ENCODE measurements at regions not wholly inside any gene's neighbourhood (a gene's known extent, or its start where the extent isn't known, plus 50 kb on each side); places are given as distances from the start of the nearest gene placed in this dataset.

DNA sequence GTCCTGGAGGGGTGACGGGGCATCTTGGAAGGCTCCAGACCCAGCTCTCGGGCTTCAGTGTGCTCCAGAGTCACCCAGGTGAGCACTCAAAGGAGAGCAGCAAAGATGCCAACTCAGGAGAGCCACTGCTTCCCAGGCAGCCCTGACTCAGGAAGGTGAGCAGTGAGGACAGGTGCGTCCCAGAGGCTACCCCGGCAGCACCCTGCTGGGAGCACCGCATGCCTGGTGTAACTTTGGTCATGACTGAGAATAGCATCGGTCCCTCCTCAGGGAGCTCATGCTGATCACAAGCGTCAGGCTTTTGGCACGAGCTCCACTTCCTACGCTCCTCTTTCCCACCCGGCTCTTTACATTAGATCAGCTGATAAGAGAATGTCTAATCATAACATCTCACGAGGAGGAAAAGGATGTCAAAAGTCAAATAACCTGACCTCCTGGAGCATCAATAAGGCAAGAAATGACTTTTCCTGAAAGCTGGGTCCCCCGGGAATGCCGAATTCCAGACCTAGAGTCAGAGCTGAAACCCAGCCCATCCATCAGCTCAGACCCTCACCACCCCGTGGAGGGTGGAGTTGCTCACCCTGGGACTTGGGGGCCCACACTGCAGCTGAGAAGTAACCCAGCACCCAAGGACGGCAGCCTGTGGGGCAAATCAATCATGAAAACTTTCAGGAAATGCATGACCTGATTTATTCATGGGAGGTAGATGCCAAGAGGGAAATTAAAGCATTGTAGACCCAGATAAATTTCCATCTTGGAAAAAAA, 248.8 kb downstream of the ACKR3 start:
- TF ChIP-seq, protein P1, sequence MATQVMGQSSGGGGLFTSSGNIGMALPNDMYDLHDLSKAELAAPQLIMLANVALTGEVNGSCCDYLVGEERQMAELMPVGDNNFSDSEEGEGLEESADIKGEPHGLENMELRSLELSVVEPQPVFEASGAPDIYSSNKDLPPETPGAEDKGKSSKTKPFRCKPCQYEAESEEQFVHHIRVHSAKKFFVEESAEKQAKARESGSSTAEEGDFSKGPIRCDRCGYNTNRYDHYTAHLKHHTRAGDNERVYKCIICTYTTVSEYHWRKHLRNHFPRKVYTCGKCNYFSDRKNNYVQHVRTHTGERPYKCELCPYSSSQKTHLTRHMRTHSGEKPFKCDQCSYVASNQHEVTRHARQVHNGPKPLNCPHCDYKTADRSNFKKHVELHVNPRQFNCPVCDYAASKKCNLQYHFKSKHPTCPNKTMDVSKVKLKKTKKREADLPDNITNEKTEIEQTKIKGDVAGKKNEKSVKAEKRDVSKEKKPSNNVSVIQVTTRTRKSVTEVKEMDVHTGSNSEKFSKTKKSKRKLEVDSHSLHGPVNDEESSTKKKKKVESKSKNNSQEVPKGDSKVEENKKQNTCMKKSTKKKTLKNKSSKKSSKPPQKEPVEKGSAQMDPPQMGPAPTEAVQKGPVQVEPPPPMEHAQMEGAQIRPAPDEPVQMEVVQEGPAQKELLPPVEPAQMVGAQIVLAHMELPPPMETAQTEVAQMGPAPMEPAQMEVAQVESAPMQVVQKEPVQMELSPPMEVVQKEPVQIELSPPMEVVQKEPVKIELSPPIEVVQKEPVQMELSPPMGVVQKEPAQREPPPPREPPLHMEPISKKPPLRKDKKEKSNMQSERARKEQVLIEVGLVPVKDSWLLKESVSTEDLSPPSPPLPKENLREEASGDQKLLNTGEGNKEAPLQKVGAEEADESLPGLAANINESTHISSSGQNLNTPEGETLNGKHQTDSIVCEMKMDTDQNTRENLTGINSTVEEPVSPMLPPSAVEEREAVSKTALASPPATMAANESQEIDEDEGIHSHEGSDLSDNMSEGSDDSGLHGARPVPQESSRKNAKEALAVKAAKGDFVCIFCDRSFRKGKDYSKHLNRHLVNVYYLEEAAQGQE (IDR thresholded peaks at IDR 0.05; ENCODE audit: low read depth), result no peak
- TF ChIP-seq YY1 (IDR thresholded peaks at IDR 0.05; ENCODE audit: low read depth) (no peak), TEAD4 (IDR thresholded peaks at IDR 0.05) (no peak), NFIC (IDR thresholded peaks at IDR 0.05) (no peak), TAF1 (IDR thresholded peaks at IDR 0.05; ENCODE audit: low read depth) (no peak), EGR1 (IDR thresholded peaks at IDR 0.05) (no peak), CEBPB (IDR thresholded peaks at IDR 0.05) (no peak), MAX (IDR thresholded peaks at IDR 0.05) (no peak), USF1 (IDR thresholded peaks at IDR 0.05) (no peak), TCF12 (IDR thresholded peaks at IDR 0.05; ENCODE audit: low read depth) (no peak), RAD21 (IDR thresholded peaks at IDR 0.05; ENCODE audit: low read depth) (no peak), CREB1 (IDR thresholded peaks at IDR 0.05; ENCODE audit: low read depth) (no peak), EP300 (IDR thresholded peaks at IDR 0.05; ENCODE audit: borderline replicate concordance) (no peak), ZBTB7A (IDR thresholded peaks at IDR 0.05; ENCODE audit: low read depth) (no peak), FOXM1 (IDR thresholded peaks at IDR 0.05; ENCODE audit: borderline replicate concordance, low read depth) (no peak)

GRCh38 chr2:236819275-236820002, 249.8 kb downstream of the ACKR3 start:
- no peak for TF ChIP-seq MAX (IDR thresholded peaks at IDR 0.05)
- TF ChIP-seq EGR1 (IDR thresholded peaks at IDR 0.05), result no peak
- no peak for TF ChIP-seq RAD21 (IDR thresholded peaks at IDR 0.05; ENCODE audit: low read depth)
- no peak for TF ChIP-seq TAF1 (IDR thresholded peaks at IDR 0.05; ENCODE audit: low read depth)
- TF ChIP-seq USF1 (IDR thresholded peaks at IDR 0.05), result no peak
- no peak for TF ChIP-seq CREB1 (IDR thresholded peaks at IDR 0.05; ENCODE audit: low read depth)
- TF ChIP-seq FOXM1 (IDR thresholded peaks at IDR 0.05; ENCODE audit: borderline replicate concordance, low read depth), result no peak
- TF ChIP-seq ZBTB7A (IDR thresholded peaks at IDR 0.05; ENCODE audit: low read depth), result no peak
- no peak for TF ChIP-seq CEBPB (IDR thresholded peaks at IDR 0.05)
- TF ChIP-seq, protein P1 (IDR thresholded peaks at IDR 0.05; ENCODE audit: low read depth), result no peak

DNA sequence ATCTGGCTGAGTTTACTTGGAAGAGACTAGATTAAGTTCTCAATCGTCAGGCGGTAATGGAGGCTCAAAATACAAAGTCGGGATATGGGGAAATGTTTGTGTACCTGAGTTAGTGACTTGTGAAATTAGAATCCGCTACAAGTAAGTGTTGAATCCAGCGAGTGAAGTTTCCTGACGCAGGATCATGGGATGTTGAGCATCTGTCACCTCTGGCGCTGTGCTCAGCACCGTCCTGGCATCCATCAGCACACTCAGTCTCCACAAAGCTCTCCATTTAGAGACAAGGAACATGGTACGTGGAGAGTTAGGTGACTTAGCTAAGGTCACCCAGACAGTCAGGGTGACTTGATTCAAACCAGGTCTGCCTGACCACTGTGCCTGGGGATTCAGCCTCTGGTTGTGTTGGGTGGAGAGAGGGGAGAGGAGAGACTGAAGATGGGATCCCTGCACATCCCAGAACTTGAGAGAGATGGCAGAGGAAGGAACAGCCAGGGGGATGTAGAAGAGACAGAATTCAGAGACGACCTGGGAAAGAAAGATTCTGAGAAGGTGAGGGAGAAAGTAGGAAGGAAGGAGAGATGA, 251.2 kb downstream of the ACKR3 start:
- TF ChIP-seq ZBTB7A (IDR thresholded peaks at IDR 0.05; ENCODE audit: low read depth), result no peak
- TF ChIP-seq YY1 (IDR thresholded peaks at IDR 0.05; ENCODE audit: low read depth), result no peak
- no peak for TF ChIP-seq FOXM1 (IDR thresholded peaks at IDR 0.05; ENCODE audit: borderline replicate concordance, low read depth)
- no peak for TF ChIP-seq USF1 (IDR thresholded peaks at IDR 0.05)
- TF ChIP-seq, protein P1 (IDR thresholded peaks at IDR 0.05; ENCODE audit: low read depth), result no peak
- no peak for TF ChIP-seq NFIC (IDR thresholded peaks at IDR 0.05)
- TF ChIP-seq CEBPB (IDR thresholded peaks at IDR 0.05), result no peak
- no peak for TF ChIP-seq MAX (IDR thresholded peaks at IDR 0.05)
- no peak for TF ChIP-seq CREB1 (IDR thresholded peaks at IDR 0.05; ENCODE audit: low read depth)
- TF ChIP-seq EGR1 (IDR thresholded peaks at IDR 0.05), result no peak
- no peak for TF ChIP-seq RAD21 (IDR thresholded peaks at IDR 0.05; ENCODE audit: low read depth)
- no peak for TF ChIP-seq TEAD4 (IDR thresholded peaks at IDR 0.05)

Data from Ishikawa (cell line).